HCT116 (cell line): ENCODE measurements at regions not wholly inside any gene's neighbourhood (a gene's known extent, or its start where the extent isn't known, plus 50 kb on each side); places are given as distances from the start of the nearest gene placed in this dataset.

Experiments
- ATAC-seq: fragments of 200-7000 bp; cut with Tn5 transposase; 2 replicates; pipeline ENCODE4 v1.9.1; 2020; ENCODE audit warnings: mild to moderate bottlenecking, moderate library complexity
- BruUV-seq: library from RNA; stranded (reverse); fragments of 400-500 nt; replicated peaks from 2 replicates; lab custom pipeline; 2021; lab: Mats Ljungman, UMichigan
- CTCF ChIA-PET: fragments of 300-600 bp; sonication (Branson Sonifier 250); formaldehyde crosslinking; loops from one replicate; lab custom pipeline; 2021; ENCODE audit warnings: antibody characterized with exemption; lab: Charles Lee
- POLR2A ChIA-PET: fragments of 300-600, 350-600 bp; sonication (Branson Sonifier 250); formaldehyde crosslinking; loops from one replicate; lab custom pipeline; 2021; ENCODE audit warnings: antibody characterized with exemption; lab: Charles Lee
- RAD21 ChIA-PET, 2 experiments: fragments of 300-600 bp; sonication (Branson Sonifier 250); formaldehyde crosslinking; loops; one replicate each; lab custom pipeline; 2023; ENCODE audit warnings: low total read pairs in 2 of 2; ENCODE audit not compliant: uncharacterized antibody in 2 of 2, unreplicated experiment in 2 of 2, low non-redundant PET in 1 of 2; lab: Charles Lee
- DNase-seq: peaks from one replicate; pipeline ENCODE4 v3.0.0-alpha.2; 2010; ENCODE audit warnings: low read depth, low spot score
- H2AFZ ChIP-seq: fragments of 200-600 bp; shearing (Covaris generic), sonication (generic); 2 replicates; pipeline ENCODE4 v1.6.1; 2017; ENCODE audit warnings: low read depth, mixed run types, mixed read lengths, antibody characterized with exemption, low read length; ENCODE audit not compliant: poor library complexity, severe bottlenecking
- H3K27ac ChIP-seq: 2 replicates; pipeline ENCODE4 v1.5.1; 2012; ENCODE audit warnings: low read depth, low read length
- H3K27me3 ChIP-seq: fragments of 200-600 bp; sonication (generic); 2 replicates; pipeline ENCODE4 v1.6.1; 2016; ENCODE audit warnings: mixed run types, low read length, mixed read lengths; ENCODE audit not compliant: insufficient read depth
- H3K36me3 ChIP-seq, 2 experiments: fragments of 200-500 bp in 1 of 2; fragments of 200-600 bp in 1 of 2; sonication (Bioruptor generic) in 1 of 2; sonication (generic) in 1 of 2; 2 replicates each; pipeline versions ENCODE4 v1.5.1 to v1.6.1; 2014 to 2016; ENCODE audit warnings: low read length in 2 of 2, inconsistent platforms in 1 of 2, mixed read lengths in 1 of 2, mixed run types in 1 of 2; ENCODE audit not compliant: insufficient read depth in 2 of 2, control insufficient read depth in 1 of 2
- H3K4me1 ChIP-seq, 2 experiments: fragments of 200-600 bp in 1 of 2; sonication (generic) in 1 of 2; 2 replicates each; pipeline versions ENCODE4 v1.5.1 to v1.6.1; 2012 to 2017; ENCODE audit warnings: low read length in 2 of 2, inconsistent platforms in 1 of 2, mild to moderate bottlenecking in 1 of 2, mixed read lengths in 1 of 2, mixed run types in 1 of 2, moderate library complexity in 1 of 2; ENCODE audit not compliant: insufficient read depth in 2 of 2, control insufficient read depth in 1 of 2
- H3K4me2 ChIP-seq: fragments of 200-600 bp; sonication (generic); 2 replicates; pipeline ENCODE4 v1.6.1; 2017; ENCODE audit warnings: mixed run types, low read length, mixed read lengths
- H3K4me3 ChIP-seq, 2 experiments: fragments of 200-600 bp in 1 of 2; sonication (generic) in 1 of 2; replicated peaks in 1 of 2; 2 replicates each; pipeline ENCODE4 v1.5.1; 2011 to 2016; ENCODE audit warnings: low read length in 2 of 2, control low read depth in 1 of 2, low read depth in 1 of 2, mild to moderate bottlenecking in 1 of 2, mixed read lengths in 1 of 2, mixed run types in 1 of 2
- H3K79me2 ChIP-seq: fragments of 200-600 bp; sonication (generic); 2 replicates; pipeline ENCODE4 v1.6.1; 2017; ENCODE audit warnings: mild to moderate bottlenecking, mixed run types, low read length, moderate library complexity, mixed read lengths; ENCODE audit not compliant: insufficient read depth
- H3K9ac ChIP-seq: fragments of 200-600 bp; sonication (generic); 2 replicates; pipeline ENCODE4 v1.6.1; 2016; ENCODE audit warnings: low read length, mixed read lengths
- H3K9me2 ChIP-seq: fragments of 200-600 bp; sonication (generic), shearing (Covaris generic); 2 replicates; pipeline ENCODE4 v1.6.1; 2017; ENCODE audit warnings: mixed run types, mild to moderate bottlenecking, moderate library complexity; ENCODE audit not compliant: insufficient read depth
- H3K9me3 ChIP-seq, 2 experiments: fragments of 200-500 bp in 1 of 2; fragments of 200-600 bp in 1 of 2; sonication (Bioruptor generic) in 1 of 2; sonication (generic) in 1 of 2; 2 replicates each; pipeline ENCODE4 v1.6.1; 2014 to 2017; ENCODE audit warnings: low read length in 2 of 2, mixed read lengths in 2 of 2, inconsistent platforms in 1 of 2, low read depth in 1 of 2, mild to moderate bottlenecking in 1 of 2, mixed run types in 1 of 2, moderate library complexity in 1 of 2; ENCODE audit not compliant: control insufficient read depth in 1 of 2, insufficient read depth in 1 of 2
- H4K20me1 ChIP-seq: fragments of 200-600 bp; sonication (generic), shearing (Covaris generic); 2 replicates; pipeline ENCODE4 v1.6.1; 2017; ENCODE audit warnings: mixed run types, mild to moderate bottlenecking, moderate library complexity; ENCODE audit not compliant: insufficient read depth
- CEBPB ChIP-seq: IDR thresholded peaks from 2 replicates; pipeline ENCODE4 v1.6.1; 2012; ENCODE audit warnings: low read depth
- EGR1 ChIP-seq: IDR thresholded peaks from 2 replicates; pipeline ENCODE4 v1.6.1; 2012; ENCODE audit warnings: low read depth
- ELF1 ChIP-seq: IDR thresholded peaks from 2 replicates; pipeline ENCODE4 v1.6.1; 2012; ENCODE audit warnings: low read depth, borderline replicate concordance
- EZH2 ChIP-seq: fragments of 200-600 bp; sonication (generic); IDR thresholded peaks from 2 replicates; pipeline ENCODE4 v1.6.1; 2017; ENCODE audit warnings: antibody characterized with exemption, mixed run types
- EZH2phosphoT487 ChIP-seq: fragments of 200-600 bp; IDR thresholded peaks from 2 replicates; pipeline ENCODE4 v1.6.1; 2018; ENCODE audit warnings: antibody characterized with exemption, borderline replicate concordance
- FOSL1 ChIP-seq: IDR thresholded peaks from 2 replicates; pipeline ENCODE4 v1.6.1; 2012; ENCODE audit warnings: low read depth
- JUND ChIP-seq: IDR thresholded peaks from 2 replicates; pipeline ENCODE4 v1.6.1; 2012
- POLR2AphosphoS5 ChIP-seq: IDR thresholded peaks from 2 replicates; pipeline ENCODE4 v1.6.1; 2011; ENCODE audit warnings: mild to moderate bottlenecking, low read depth, low read length, moderate library complexity
- RAD21 ChIP-seq: IDR thresholded peaks from 2 replicates; pipeline ENCODE4 v1.6.1; 2012; ENCODE audit warnings: low read depth, mild to moderate bottlenecking
- SIN3A ChIP-seq: IDR thresholded peaks from 2 replicates; pipeline ENCODE4 v1.6.1; 2012; ENCODE audit warnings: low read depth
- SP1 ChIP-seq: IDR thresholded peaks from 2 replicates; pipeline ENCODE4 v1.6.1; 2012; ENCODE audit warnings: low read depth
- TCF7L2 ChIP-seq: IDR thresholded peaks from 2 replicates; pipeline ENCODE4 v1.7.0; 2011; ENCODE audit warnings: borderline replicate concordance, inconsistent platforms; ENCODE audit not compliant: insufficient read depth, insufficient read length; ENCODE audit errors: extremely low read depth
- YY1 ChIP-seq: IDR thresholded peaks from 2 replicates; pipeline ENCODE4 v1.6.1; 2011; ENCODE audit warnings: low read length, low read depth, moderate library complexity, mild to moderate bottlenecking; ENCODE audit not compliant: insufficient replicate concordance; ENCODE audit errors: extremely low read depth
- ZFX ChIP-seq: fragments of 450-650 bp; IDR thresholded peaks from 2 replicates; pipeline ENCODE4 v1.6.1; 2017
- ZNF274 ChIP-seq: fragments of 200-500 bp; sonication (Bioruptor generic); IDR thresholded peaks from 2 replicates; pipeline ENCODE4 v1.6.1; 2014; ENCODE audit warnings: mild to moderate bottlenecking, low read depth, low read length, inconsistent platforms
- intact Hi-C: fragments of 100-400 bp; cut with micrococcal nuclease; formaldehyde crosslinking; loops from 2 replicates; pipeline ENCODE4 v1.10.0; 2022
- TF ChIP-seq, protein P1 (sequence below): IDR thresholded peaks from 2 replicates; pipeline ENCODE4 v1.6.1; 2012
- TF ChIP-seq, protein P2 (sequence below), 3 experiments: fragments of 200-600 bp in 1 of 3; sonication (generic) in 1 of 3; IDR thresholded peaks in 2 of 3; conservative IDR thresholded peaks in 1 of 3; 2 replicates each; pipeline ENCODE4 v1.5.1; 2012 to 2017; ENCODE audit warnings: low read depth in 2 of 3, low read length in 2 of 3, antibody characterized with exemption in 1 of 3, borderline replicate concordance in 1 of 3, control low read depth in 1 of 3, mild to moderate bottlenecking in 1 of 3, mixed read lengths in 1 of 3, mixed run types in 1 of 3, moderate library complexity in 1 of 3; ENCODE audit not compliant: insufficient read depth in 1 of 3
- TF ChIP-seq, protein P3 (sequence below): IDR thresholded peaks from 2 replicates; pipeline ENCODE4 v1.6.1; 2012
- TF ChIP-seq, protein P4 (sequence below): IDR thresholded peaks from 2 replicates; pipeline ENCODE4 v1.6.1; 2012; ENCODE audit warnings: low read depth

DNA sequence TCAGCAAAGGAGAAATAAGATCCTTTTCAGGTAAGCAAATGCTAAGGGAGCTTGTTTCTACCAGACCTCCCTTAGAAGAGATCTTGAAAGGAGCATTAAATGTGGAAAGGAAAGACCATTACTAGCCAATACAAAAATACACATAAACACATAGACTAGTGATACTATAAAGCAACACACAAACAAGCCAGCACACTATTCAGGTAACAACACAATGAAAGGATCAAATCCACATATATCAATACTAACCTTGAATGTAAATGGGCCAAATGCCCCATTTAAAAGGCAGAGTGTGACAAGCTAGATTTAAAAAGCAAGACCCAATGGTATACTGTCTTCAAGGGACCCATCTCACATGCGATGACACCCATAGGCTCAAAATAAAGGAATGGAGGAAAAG is 317.6 kb downstream of the TBL1XR1 start:
- POLR2A ChIA-PET, result no interaction called here
- H3K27ac ChIP-seq, result no peak overlapping the region
- no peak for TF ChIP-seq ZFX
- TF ChIP-seq, protein P1, sequence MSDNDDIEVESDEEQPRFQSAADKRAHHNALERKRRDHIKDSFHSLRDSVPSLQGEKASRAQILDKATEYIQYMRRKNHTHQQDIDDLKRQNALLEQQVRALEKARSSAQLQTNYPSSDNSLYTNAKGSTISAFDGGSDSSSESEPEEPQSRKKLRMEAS, result no peak
- no peak for TF ChIP-seq TCF7L2
- TF ChIP-seq, protein P2, sequence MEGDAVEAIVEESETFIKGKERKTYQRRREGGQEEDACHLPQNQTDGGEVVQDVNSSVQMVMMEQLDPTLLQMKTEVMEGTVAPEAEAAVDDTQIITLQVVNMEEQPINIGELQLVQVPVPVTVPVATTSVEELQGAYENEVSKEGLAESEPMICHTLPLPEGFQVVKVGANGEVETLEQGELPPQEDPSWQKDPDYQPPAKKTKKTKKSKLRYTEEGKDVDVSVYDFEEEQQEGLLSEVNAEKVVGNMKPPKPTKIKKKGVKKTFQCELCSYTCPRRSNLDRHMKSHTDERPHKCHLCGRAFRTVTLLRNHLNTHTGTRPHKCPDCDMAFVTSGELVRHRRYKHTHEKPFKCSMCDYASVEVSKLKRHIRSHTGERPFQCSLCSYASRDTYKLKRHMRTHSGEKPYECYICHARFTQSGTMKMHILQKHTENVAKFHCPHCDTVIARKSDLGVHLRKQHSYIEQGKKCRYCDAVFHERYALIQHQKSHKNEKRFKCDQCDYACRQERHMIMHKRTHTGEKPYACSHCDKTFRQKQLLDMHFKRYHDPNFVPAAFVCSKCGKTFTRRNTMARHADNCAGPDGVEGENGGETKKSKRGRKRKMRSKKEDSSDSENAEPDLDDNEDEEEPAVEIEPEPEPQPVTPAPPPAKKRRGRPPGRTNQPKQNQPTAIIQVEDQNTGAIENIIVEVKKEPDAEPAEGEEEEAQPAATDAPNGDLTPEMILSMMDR (IDR thresholded peaks at IDR 0.05 in 2 of 3, conservative IDR thresholded peaks at IDR 0.05 in 1 of 3; ENCODE audit: borderline replicate concordance in 1 of 3, insufficient read depth in 1 of 3, low read depth in 2 of 3, low read length in 2 of 3), result no peak
- no peak for TF ChIP-seq YY1
- TF ChIP-seq, protein P3, sequence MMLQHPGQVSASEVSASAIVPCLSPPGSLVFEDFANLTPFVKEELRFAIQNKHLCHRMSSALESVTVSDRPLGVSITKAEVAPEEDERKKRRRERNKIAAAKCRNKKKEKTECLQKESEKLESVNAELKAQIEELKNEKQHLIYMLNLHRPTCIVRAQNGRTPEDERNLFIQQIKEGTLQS, result no peak
- TF ChIP-seq, protein P4, sequence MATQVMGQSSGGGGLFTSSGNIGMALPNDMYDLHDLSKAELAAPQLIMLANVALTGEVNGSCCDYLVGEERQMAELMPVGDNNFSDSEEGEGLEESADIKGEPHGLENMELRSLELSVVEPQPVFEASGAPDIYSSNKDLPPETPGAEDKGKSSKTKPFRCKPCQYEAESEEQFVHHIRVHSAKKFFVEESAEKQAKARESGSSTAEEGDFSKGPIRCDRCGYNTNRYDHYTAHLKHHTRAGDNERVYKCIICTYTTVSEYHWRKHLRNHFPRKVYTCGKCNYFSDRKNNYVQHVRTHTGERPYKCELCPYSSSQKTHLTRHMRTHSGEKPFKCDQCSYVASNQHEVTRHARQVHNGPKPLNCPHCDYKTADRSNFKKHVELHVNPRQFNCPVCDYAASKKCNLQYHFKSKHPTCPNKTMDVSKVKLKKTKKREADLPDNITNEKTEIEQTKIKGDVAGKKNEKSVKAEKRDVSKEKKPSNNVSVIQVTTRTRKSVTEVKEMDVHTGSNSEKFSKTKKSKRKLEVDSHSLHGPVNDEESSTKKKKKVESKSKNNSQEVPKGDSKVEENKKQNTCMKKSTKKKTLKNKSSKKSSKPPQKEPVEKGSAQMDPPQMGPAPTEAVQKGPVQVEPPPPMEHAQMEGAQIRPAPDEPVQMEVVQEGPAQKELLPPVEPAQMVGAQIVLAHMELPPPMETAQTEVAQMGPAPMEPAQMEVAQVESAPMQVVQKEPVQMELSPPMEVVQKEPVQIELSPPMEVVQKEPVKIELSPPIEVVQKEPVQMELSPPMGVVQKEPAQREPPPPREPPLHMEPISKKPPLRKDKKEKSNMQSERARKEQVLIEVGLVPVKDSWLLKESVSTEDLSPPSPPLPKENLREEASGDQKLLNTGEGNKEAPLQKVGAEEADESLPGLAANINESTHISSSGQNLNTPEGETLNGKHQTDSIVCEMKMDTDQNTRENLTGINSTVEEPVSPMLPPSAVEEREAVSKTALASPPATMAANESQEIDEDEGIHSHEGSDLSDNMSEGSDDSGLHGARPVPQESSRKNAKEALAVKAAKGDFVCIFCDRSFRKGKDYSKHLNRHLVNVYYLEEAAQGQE, result no peak
- TF ChIP-seq SP1, result no peak
- no peak for TF ChIP-seq EZH2
- TF ChIP-seq SIN3A, result no peak
- no peak for TF ChIP-seq CEBPB
- no peak for TF ChIP-seq JUND
- TF ChIP-seq RAD21, result no peak
- no peak for TF ChIP-seq EGR1
- TF ChIP-seq POLR2AphosphoS5, result no peak
- no peak for TF ChIP-seq FOSL1
- no peak for TF ChIP-seq ELF1
- TF ChIP-seq EZH2phosphoT487, result no peak
- no peak for TF ChIP-seq ZNF274
- H3K79me2 ChIP-seq, result no peaks in the 10 kb centered on the region
- no peaks in the 10 kb centered on the region for H3K27me3 ChIP-seq
- H3K9me2 ChIP-seq, result no peaks in the 10 kb centered on the region
- H2AFZ ChIP-seq, result no peak overlapping the region
- H3K4me1 ChIP-seq, result no peaks in the 10 kb centered on the region
- ATAC-seq, result no peak
- no peak for DNase-seq
- no peaks in the 10 kb centered on the region for H3K9me3 ChIP-seq
- H3K4me2 ChIP-seq, result no peak overlapping the region
- CTCF ChIA-PET, result no interaction called here
- BruUV-seq, result no TSS peak
- no peaks in the 10 kb centered on the region for H3K36me3 ChIP-seq
- no peak overlapping the region for H3K4me3 ChIP-seq
- RAD21 ChIA-PET, result no interaction called here
- H4K20me1 ChIP-seq, result no peaks in the 10 kb centered on the region
- H3K9ac ChIP-seq, result no peak overlapping the region
- intact Hi-C loops, result no loop called here
